HFFc6 (cell line): ENCODE measurements at regions not wholly inside any gene's neighbourhood (a gene's known extent, or its start where the extent isn't known, plus 50 kb on each side); places are given as distances from the start of the nearest gene placed in this dataset.

Experiments used
- DNase-seq: peaks from one replicate; pipeline ENCODE4 v3.0.0-alpha.2; 2018
- H3K27ac Mint-ChIP-seq: 2 replicates; pipeline ENCODE4 v1.8.0; 2020; ENCODE audit warnings: mild to moderate bottlenecking, mixed read lengths
- H3K27me3 Mint-ChIP-seq: 2 replicates; pipeline ENCODE4 v1.8.0; 2021; ENCODE audit warnings: mild to moderate bottlenecking, moderate library complexity, mixed read lengths; ENCODE audit not compliant: insufficient read depth
- H3K36me3 Mint-ChIP-seq: 2 replicates; pipeline ENCODE4 v1.8.0; 2021; ENCODE audit warnings: low read depth, mixed read lengths
- H3K4me1 Mint-ChIP-seq: 2 replicates; pipeline ENCODE4 v1.8.0; 2020; ENCODE audit warnings: low read depth, mixed read lengths
- H3K4me3 Mint-ChIP-seq: 2 replicates; pipeline ENCODE4 v1.8.0; 2020; ENCODE audit warnings: mild to moderate bottlenecking, moderate library complexity, mixed read lengths
- H3K9me3 Mint-ChIP-seq: 2 replicates; pipeline ENCODE4 v1.8.0; 2020; ENCODE audit warnings: mild to moderate bottlenecking, mixed read lengths
- CTCF ChIP-seq: fragments of 200-600 bp; sonication (generic); IDR thresholded peaks from 2 replicates; pipeline ENCODE4 v1.5.0; 2021; ENCODE audit warnings: antibody characterized with exemption, mild to moderate bottlenecking

GRCh38 chr13:34757441-34757840 is 184.6 kb upstream of the NBEA start:
- TF ChIP-seq CTCF = no peak
- Mint-ChIP-seq H3K4me3 (no peak overlapping the region), H3K27ac (no peak overlapping the region), H3K4me1 (no peaks in the 10 kb centered on the region), H3K9me3 (no peaks in the 10 kb centered on the region), H3K27me3 (no peaks in the 10 kb centered on the region), H3K36me3 (no peaks in the 10 kb centered on the region)
- DNase-seq = no peak

GRCh38 chr13:34758628-34759027 is 183.4 kb upstream of the NBEA start:
- peaks cover 2% of the 10 kb centered on the region; the same call in 1 of the 2 replicates for H3K36me3 Mint-ChIP-seq
- TF ChIP-seq CTCF = no peak
- H3K4me3 Mint-ChIP-seq = no peak overlapping the region
- DNase-seq = no peak
- H3K9me3 Mint-ChIP-seq = no peaks in the 10 kb centered on the region
- no peaks in the 10 kb centered on the region for H3K4me1 Mint-ChIP-seq
- no peaks in the 10 kb centered on the region for H3K27me3 Mint-ChIP-seq
- no peak overlapping the region for H3K27ac Mint-ChIP-seq

- no peak for DNase-seq
- no peak overlapping the region for H3K27ac Mint-ChIP-seq
- no peak for TF ChIP-seq CTCF
- no peak overlapping the region for H3K4me3 Mint-ChIP-seq
- no peaks in the 10 kb centered on the region; the same call in 1 of the 2 replicates for H3K27me3 Mint-ChIP-seq
- H3K4me1 Mint-ChIP-seq = no peaks in the 10 kb centered on the region
- H3K9me3 Mint-ChIP-seq = no peaks in the 10 kb centered on the region; the same call in 1 of the 2 replicates
- H3K36me3 Mint-ChIP-seq = peaks cover 5% of the 10 kb centered on the region; the same call in 1 of the 2 replicates
Measured at GRCh38 chr13:34762312-34762711, 179.8 kb upstream of the NBEA start.

GRCh38 chr13:34764246-34764645 is 177.8 kb upstream of the NBEA start:
- no peaks in the 10 kb centered on the region; the same call in 1 of the 2 replicates for H3K27me3 Mint-ChIP-seq
- H3K9me3 Mint-ChIP-seq = peaks cover 5% of the 10 kb centered on the region; the same call in 1 of the 2 replicates
- no peak for DNase-seq
- no peak for TF ChIP-seq CTCF
- no peak overlapping the region for H3K4me3 Mint-ChIP-seq
- H3K36me3 Mint-ChIP-seq = peaks cover 5% of the 10 kb centered on the region; the same call in 1 of the 2 replicates
- no peak overlapping the region for H3K27ac Mint-ChIP-seq
- no peaks in the 10 kb centered on the region for H3K4me1 Mint-ChIP-seq

- Mint-ChIP-seq H3K4me3 (no peak overlapping the region), H3K27me3 (no peaks in the 10 kb centered on the region; the same call in 1 of the 2 replicates), H3K4me1 (no peaks in the 10 kb centered on the region), H3K36me3 (peaks cover 5% of the 10 kb centered on the region; the same call in 1 of the 2 replicates), H3K27ac (no peak overlapping the region), H3K9me3 (peaks cover 5% of the 10 kb centered on the region; the same call in 1 of the 2 replicates)
- DNase-seq = no peak
- no peak for TF ChIP-seq CTCF
Measured at GRCh38 chr13:34765446-34766180, 176.5 kb upstream of the NBEA start.
